GM19438 (cell line): ENCODE measurements at regions not wholly inside any gene's neighbourhood (a gene's known extent, or its start where the extent isn't known, plus 50 kb on each side); places are given as distances from the start of the nearest gene placed in this dataset.
A peak's percentile ranks its signal among the peaks of the same experiment; 100 is the strongest.

ENCODE experiments used
- ATAC-seq: cut with Tn5 transposase; IDR thresholded peaks from one replicate; pipeline ENCODE4 v1.9.1; 2021; ENCODE audit warnings: low read depth; ENCODE audit not compliant: unreplicated experiment

DNA sequence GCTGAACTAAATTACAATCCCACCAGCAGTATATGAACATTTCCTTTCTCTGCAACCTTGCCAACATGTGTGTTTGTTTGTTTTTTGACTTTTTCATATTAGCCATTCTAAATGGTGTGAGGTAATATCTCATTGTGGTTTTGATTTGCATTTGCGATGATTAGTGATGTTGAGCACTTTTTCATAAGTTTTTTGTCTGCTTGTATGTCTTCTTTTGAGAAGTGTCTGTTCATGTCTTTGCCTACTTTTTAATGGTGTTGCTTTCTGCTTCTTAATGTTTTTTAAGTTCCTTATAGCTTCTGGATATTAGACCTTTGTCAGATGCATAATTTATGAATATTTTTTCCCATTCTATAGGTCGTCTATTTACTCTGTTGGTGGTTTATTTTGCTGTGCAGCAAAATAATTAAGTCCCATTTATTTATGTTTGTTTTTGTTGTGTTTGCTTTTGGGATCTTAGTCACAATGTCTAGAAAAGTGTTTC is 1262.9 kb downstream of the FSCB start:
- ATAC-seq, result no peak

DNA sequence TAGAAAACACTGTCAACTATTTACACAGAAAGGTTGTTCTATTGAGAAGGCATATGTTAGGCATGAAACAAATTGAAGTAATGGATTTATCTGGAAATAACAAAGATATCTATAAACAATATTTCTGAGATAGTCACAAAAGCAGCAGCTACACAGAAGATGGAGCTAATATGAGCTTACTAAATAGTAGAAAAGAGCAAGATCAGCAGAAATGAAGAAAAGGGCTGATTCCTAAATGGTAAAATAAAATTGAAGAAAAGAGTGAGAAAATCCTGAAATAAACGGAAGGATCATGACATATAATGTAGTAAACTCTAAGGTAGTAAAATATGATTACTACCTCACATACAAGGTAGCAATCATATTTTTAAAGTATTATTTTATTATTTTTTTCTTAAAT is 1263.9 kb downstream of the FSCB start:
- no peak for ATAC-seq

DNA sequence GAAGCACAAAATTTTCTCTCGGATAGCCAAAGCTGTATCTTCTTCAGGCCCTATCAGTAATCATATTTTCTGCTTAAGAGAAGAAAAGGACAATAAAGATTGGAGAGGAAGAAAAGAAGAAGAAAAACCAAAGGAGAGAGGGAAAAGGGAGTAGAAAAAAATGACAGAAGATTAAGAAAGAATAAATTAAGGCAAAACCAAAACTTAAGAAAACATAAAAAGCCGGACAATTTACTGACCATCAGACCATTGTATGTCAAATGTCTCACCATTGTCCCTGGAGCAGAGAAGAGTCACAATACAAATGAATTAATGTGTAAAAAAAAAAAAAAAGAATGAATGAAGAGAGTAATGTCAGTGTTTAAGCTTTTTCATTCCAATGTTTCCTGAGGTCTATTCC is 1274.8 kb downstream of the FSCB start:
- ATAC-seq, result no peak

DNA sequence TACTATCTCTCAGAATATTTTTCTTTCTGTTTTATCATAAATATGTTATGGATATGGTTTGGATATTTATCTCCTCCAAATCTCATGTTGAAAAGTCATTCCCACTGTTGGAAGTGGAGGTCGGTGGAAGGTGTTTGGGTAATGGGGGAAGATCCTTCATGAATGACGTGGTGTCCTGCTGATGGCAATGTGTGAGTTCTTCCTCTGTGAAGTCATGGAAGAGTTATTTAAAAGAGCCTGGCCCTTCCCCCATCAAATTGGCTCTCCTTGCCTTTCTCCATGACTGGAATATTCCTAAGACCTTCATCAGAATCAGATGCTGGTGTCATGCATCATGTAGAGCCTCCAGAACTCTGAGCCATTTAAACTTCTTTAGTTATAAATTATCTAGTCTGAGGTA is 1291.6 kb downstream of the FSCB start:
- ATAC-seq, result no peak

DNA sequence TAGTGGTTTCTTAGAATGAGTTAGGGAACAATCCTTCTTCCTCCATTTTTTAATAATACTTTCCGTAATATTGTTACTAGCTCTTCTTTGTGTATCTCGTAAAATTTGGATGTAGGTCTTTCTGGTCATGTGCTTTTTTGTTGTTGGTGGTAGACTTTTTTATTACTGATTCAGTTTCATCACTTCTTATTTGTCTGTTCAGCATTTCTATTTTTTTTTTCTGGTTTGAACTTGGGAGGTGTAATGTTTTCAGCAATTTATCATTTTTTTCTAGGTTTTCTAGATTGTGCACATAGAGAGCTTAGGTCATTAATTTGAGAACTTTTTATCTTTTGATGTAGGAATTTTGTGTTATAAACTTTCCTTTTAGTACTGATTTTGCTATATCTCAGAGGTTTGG is 1299.9 kb downstream of the FSCB start:
- ATAC-seq, result no peak

DNA sequence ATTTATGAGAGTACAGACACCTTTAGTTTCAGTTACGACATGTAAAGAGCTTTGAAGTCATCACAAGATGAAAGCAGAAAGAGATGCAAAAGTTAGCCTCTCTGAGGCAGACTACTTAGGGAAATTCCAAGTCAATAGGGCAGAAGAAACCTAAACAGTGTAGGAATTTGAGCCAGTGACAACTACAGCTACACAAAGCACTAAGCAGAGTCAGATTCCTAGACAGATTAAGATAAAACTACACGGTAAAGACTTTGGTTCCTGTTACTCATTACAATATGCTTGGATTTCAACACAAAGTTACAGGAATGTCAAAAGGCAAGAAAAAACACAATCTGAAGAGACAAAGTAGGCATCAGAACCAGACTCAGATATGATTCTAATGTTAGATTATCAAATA is 1302.3 kb downstream of the FSCB start:
- ATAC-seq, result no peak

DNA sequence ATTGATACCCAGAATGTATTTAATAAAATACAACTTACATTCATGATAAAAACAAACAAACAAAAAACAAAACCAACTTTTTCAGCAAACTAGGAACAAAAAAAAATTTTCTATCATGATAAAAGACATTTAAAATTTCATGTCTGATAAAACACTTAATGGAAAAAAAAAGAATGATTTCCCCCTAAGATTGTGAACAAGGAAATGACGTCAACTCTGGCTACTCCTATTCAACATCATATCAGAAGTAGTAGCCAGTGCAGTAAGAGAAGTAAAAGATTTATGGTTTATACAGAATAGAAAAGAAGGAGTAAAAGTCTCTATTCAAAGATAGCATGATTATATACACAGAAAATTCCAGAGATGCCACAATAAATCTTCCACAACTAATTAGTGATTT is 1306.6 kb downstream of the FSCB start:
- no peak for ATAC-seq

DNA sequence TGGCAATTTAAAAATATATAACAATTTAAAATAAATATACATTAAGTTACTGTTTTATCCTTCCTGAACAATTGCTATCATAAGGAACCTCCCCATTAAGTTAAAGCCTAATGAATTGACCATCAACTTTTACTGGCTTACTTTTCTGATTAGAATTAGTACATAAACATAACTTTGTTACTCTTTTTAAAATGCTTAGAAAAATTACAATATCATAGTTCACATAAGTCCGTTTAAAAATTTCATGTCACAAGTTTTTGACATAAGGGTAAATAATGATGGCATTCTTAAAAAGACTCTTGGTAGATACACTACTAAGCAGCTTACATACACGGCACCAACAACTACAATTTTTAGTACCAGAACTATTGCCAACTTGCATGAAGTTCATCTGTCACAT is 1308.6 kb downstream of the FSCB start:
- no peak for ATAC-seq

DNA sequence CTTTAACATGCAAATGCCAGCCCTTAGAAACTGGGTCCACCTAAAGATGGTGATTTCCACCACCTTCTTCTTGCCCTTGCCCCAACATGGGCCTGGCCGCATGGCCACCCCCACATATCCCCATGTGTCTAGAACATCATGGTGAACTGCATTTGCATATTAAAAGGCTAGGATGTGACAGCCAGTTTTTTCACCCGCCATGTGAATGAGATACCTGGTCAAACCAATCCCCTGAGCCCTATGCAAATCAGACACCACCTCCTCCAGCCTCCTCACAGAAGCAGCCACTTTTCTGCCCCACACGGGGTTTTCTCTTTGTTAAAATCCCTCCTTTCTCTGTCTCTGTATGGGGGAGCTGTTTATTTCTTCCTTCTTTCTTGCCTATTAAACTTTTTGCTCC is 1322.5 kb downstream of the FSCB start:
- ATAC-seq, result no peak

DNA sequence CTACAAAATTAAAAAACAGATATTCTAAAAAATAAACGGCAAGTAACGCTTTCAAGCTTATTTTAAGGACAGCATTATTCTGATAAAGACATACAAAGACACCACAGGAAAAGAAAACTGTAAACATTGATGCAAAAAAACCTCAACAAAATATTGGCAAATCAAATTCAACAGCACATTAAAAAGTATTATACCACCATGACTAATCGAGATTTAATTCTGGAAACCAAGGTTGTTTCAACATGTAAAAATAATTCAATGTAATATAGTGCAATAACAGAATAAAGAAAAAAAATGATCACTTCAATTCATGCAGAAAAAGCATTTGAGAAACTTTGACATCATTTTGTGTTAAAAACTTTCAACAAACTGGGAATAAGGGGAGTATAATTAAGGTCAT is 1323.2 kb downstream of the FSCB start:
- no peak for ATAC-seq

DNA sequence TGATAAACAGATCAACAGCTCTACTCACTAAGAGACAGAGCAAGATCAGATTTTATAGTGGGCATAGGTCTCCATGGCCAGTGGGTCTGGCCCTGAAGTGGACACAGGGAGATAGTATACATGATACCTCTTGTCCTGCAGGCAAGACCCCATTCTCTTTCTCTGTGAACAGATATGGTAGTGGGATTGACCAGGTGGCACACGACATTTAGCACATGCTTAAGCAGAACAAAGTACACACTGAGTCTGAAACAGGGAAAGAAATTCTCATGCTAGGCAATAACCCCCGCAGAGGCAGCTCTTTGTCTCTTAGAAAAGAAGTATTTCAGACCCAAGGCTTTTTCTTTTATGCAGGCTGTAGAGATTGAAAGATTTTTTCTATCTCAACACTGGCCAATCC is 1331.2 kb downstream of the FSCB start:
- ATAC-seq, result no peak

DNA sequence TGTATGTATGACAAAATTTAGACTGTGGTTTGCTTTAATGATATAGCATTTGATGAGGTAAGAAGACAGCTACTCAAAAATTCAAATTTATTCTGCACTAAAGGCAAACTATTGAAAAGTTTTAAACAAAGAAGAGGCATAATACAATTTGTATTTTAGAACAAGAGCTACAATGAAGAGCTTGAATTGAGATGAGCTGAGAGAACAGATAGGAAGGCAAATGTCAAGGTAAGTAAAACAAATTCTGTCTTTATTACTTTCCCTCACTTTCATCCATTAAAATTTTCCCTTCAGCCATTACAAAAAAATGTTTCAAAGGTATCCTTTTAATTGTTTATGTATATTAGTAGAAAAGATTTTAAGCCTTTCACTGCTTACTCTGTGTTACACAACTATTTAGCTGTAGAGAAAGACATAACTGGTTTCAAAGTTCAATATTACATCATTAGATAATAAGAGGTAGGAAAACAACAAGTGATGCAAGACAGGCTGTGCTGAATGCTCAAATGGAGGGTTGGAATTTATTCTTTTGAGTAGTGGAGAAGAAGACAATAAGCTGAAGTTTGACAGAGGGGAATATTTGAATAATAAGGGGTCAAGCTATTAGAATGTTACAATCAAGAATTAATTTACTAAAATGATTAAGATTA is 1334.1 kb downstream of the FSCB start:
- no peak for ATAC-seq

DNA sequence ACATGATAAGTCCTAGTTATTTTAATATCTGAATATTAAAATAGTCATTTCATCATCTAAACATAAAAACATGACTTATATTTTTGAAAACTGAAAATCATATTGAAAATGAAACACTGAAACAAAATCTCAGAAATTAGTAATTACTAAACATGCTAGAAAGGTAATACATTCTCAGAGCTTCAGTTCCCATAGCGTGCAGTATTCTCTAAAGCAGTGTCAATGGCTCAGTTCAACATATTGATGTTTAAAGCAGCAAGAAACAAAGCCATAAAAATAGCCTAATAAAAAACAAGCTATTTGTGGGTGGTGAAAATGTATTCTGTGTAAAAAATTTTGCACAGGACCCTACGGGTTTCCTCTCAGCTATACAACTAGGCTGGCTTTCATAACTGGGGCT is 1337.4 kb downstream of the FSCB start:
- ATAC-seq, result no peak

DNA sequence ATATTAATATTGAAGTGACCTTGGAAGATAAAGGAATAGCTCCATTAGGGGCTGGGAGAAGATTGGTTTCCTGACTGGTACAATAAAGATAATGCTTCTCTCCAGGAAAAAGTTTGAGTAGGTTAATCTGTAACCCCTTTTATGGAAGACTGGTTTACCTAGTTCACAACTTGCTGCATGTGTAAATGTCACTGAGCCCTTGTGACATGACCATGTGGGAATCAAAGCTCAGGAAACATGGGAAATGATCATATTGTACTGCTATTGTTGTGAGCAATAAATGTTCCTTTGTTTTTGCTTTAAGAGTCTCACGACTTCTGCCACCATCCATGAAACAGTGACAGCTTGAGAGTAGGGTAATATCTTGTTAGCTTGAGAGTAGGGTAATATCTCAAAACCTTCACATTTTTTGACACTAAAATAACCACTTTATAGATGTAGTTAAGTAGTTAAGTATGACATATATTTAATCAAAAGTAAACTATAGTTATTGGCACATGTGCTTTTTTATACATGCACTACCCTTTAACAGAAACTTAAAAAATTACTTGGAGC is 1338.6 kb downstream of the FSCB start:
- ATAC-seq, result no peak

DNA sequence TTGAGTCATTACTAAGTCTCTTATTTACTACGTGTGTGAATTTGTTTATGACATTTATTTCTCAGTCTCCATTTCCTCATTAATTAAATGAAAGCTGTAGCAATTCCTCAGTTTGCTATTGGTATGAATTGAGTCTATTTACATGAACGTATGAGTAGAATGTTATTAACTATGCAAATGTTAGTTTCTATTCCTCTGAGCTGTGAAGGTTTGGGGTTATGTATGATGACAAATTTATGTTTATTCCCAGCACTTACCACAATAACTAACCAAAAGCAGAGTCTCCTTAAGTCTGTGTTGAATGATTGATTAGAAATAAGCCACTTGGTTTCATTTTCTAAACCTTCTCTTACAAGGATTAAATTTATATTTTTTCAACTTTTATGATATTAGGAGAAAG is 1340.9 kb downstream of the FSCB start:
- no peak for ATAC-seq

DNA sequence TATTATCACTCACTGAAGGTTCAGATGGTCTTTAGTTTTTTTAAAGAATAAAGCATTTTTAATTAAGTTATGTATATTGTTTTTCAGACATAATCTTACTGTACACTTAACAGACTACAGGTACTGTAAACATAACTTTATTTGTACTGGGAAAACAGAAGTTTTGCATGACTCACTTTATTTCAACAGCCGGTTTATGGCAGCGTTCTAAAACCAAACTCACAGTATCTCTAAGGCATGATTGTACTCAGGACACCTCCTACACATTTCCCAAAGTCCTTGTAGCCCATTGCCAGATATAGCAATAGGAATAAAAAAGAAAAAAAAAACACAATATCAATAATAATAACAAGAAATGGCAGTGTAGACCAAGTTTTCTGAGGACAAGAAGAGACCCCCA is 1341.4 kb downstream of the FSCB start:
- no peak for ATAC-seq

DNA sequence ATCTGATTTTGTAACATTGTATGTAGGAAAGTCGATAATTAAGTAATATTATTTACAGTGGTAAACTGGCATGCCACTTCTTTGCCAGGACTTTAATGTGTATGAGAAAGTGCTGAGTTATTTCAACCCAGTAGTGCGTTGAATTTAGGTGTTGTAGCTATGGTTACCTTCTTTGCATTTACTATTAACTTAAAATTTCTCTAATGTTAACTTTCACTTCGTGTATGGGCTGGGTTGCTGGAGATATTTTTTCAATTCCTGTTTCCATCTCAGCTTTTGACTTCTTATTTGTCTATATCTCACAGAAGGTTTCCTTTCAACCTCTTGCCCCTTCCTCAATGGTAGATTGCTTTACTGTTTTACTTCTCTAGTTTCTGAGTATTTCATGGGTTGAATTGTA is 1345.6 kb downstream of the FSCB start:
- ATAC-seq, result peak; percentile 65

DNA sequence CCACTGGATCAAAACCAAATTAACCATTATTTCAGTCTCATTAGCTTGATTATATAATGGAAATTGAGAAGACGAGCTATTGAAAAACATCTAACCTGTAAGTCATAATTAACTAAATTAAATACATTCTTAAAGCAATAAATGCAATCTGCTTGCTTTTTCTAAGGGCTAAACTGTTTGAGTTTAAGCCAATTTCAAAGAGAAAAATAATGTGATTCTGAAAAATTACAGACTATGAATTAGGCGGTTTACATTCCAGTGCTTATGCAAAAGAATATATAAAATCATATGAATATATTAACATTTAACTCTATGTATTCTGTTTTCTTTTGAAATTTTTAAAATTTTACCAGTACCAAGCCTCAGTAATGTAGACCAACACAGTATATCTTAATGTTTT is 1349.4 kb downstream of the FSCB start:
- no peak for ATAC-seq

DNA sequence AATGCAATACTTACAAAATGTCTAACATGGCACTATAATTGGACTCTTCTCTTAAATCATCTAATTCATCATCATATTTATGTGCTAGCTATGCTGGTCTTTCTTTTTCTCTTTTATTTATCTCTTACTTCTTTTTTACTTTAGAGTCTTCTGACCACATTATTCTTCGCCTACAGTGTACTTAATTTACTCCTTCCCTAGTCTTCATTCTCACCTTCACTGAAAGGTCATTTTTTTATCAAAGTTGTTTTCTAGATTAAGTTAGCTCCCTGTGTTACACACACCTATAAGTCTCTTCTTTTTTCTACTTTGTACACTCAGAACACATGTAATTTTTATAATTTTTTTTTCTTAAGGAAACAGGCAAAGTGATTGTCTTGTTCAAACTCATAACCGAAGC is 1351.2 kb downstream of the FSCB start:
- ATAC-seq, result no peak

DNA sequence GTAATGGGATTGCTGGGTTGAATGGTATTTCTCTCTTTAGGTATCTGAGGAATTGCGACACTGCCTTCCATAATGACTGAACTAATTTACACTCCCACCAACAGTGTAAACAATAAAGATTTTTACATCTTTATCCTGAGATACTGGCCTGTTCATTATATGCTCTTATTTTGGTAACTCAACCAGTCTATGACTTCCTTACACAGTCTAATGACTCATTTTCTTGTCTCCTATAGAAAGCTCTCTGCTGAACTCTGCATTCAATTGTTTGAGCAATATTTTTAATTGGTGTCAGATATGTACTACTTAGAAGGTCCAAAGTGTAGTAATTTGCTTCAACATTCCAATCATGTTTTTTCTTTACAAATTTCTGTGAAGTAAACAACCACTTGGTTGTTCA is 1351.8 kb downstream of the FSCB start:
- ATAC-seq, result no peak

DNA sequence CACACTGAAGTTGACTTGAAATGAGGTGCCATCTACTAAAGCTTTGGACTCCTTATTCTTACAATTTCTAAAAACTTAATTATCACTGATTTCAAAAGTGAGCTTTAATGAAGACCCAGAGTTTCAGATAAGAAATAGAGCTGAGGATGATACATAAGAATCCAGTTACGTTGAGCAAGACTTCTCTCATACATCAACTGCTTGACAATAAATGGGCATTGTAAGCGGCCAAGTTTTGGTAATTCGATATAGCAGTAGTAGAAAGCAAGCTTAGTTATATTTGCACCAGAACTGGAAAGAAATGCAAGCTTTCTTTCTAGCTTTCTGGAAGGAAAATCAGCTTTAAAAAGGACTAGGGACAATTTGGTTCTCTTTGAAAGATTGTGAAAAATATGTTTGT is 1359.6 kb downstream of the FSCB start:
- ATAC-seq, result no peak

DNA sequence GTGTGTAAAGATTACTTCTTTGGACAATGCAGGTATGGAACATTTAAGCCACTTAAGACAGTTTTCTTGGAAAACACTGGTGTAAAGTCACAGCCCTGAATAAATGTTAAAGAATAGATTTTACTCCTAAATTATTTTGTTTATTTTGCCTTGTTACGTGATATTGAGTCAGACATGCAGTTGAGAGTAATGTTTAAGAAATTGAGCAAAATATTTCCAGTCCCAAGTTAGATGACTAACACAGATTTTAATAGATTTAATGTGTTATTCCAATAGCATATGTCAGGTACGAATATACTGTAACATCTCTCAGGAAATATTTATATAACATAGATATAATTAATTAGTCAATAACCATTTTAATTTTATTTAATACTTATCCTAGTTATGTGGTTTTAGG is 1361.7 kb downstream of the FSCB start:
- no peak for ATAC-seq

DNA sequence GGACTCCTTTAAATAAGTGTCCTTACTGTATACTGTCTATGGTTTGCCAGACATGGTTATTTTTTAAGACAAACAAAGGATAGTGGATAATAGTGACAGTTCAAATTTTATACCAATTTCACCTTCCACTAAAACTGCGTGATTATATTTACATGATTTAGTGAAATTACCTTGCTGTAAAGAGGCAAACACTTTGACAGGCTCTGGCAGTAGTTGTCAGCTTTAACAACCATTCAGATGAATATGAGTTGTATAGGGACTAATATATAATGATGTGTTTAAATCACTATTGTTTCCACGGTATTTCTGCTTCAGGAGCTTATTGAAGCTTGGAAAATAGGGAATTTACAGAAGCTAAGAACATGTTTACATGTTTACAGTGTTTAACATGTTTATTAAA is 1364.0 kb downstream of the FSCB start:
- ATAC-seq, result no peak
